Keratinocyte (primary cell): ENCODE measurements at regions not wholly inside any gene's neighbourhood (a gene's known extent, or its start where the extent isn't known, plus 50 kb on each side); places are given as distances from the start of the nearest gene placed in this dataset.

ENCODE experiments used
- CTCF ChIP-seq, 3 experiments: IDR thresholded peaks in 1 of 3; conservative IDR thresholded peaks in 1 of 3; optimal IDR thresholded peaks in 1 of 3; 2 replicates in 2 of 3; 3 replicates in 1 of 3; pipeline versions ENCODE3 to v1.5.1; 2011; ENCODE audit warnings: low read length in 3 of 3, mild to moderate bottlenecking in 3 of 3, moderate library complexity in 2 of 3, control low read depth in 1 of 3, inconsistent platforms in 1 of 3; ENCODE audit not compliant: insufficient read depth in 2 of 3; ENCODE audit errors: extremely low read depth in 1 of 3
- EZH2 ChIP-seq: IDR thresholded peaks from one replicate; pipeline ENCODE4 v1.6.1; 2012; ENCODE audit warnings: inconsistent platforms, mild to moderate bottlenecking, low read length, moderate library complexity

- TF ChIP-seq EZH2 (no peak), CTCF (optimal IDR thresholded peaks at IDR 0.05 in 1 of 3, IDR thresholded peaks at IDR 0.05 in 1 of 3, conservative IDR thresholded peaks at IDR 0.05 in 1 of 3; ENCODE audit: extremely low read depth in 1 of 3, insufficient read depth in 2 of 3, low read length in 3 of 3) (no peak)
Measured at GRCh38 chr2:5387406-5387805, 304.8 kb upstream of the SOX11 start.
